NCI-H1694 treated with DMSO at 0.1 percent for 48 hours (cell line): ENCODE measurements at regions not wholly inside any gene's neighbourhood (a gene's known extent, or its start where the extent isn't known, plus 50 kb on each side); places are given as distances from the start of the nearest gene placed in this dataset.
"Not testable (repeated sequence)": the region's sequence is repeated elsewhere in the genome, so short reads cannot be mapped to it uniquely, and the experiment has no call there.

ENCODE experiments used
- DNase-seq: peaks from one replicate; lab custom pipeline; 2025; lab: John Stamatoyannopoulos, UW

DNA sequence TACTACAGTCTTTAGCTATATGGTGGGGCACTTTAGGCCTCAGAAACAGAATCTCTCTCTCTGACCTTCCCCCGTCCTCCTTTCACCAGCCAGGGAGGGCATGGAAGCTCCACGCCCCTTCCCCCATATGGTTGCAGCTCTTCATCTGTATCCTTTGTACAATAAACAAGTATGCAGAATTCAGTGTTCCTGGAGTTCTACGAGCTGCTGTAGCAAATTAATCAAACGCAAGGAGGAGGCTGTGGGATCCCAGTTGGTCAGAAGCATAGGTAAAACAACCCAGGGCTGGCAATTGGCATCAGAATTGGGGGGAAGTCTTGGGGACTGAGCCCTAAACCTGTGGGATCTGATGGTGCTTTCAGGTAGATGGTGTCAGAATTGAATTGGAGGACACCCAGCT lies 163.7 kb upstream of the NLRP1 start:
- DNase-seq: no peak

DNA sequence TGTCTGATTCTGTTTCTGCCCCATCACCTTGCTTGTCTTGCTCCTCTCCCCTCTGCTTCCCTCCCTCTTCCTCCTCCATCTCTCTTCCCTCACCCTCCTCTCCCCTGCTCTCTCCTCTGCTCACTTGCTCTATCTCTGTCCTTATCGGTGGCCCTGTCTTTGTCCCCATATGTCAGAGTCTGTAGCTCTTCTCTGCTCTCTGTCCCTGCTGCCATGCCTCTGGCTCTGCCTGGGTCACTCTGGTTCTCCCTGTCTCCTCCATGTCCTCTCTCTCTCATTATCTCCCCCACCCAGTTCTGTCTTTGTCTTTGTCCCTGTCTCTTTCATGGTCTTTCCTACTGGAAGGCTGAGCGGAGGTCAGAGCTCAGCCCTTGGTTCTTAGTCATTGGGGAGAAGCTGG lies 169.1 kb upstream of the NLRP1 start:
- no peak for DNase-seq

DNA sequence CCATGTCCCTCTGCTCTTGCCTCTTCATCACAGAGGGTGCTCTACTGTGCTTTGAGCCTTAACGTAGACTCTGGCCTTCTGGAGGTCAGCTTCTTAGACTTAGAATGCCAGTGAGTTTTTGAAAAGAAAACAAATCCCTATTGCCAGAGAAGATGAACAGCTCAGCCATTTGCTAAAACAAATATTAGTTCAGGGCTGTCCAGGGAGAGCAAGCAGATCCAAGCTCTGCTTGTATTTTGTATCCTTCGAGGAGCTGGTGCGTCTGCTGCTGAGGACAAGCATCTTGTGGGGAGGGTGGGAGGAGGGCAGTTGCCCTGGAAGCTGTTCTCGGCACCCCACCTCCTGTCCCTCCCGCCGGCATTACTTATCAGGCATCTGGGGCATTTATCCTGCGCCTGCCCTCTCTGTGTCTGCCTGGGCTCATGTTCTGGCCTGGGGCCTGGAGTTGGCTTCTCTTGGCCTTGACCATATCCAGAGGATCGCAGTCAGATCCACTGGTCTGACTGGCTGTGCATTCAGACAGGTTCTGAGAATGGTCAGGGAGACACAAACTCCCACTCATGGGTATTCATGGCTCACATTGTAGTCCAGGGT lies 173.1 kb upstream of the NLRP1 start:
- DNase-seq: no peak

DNA sequence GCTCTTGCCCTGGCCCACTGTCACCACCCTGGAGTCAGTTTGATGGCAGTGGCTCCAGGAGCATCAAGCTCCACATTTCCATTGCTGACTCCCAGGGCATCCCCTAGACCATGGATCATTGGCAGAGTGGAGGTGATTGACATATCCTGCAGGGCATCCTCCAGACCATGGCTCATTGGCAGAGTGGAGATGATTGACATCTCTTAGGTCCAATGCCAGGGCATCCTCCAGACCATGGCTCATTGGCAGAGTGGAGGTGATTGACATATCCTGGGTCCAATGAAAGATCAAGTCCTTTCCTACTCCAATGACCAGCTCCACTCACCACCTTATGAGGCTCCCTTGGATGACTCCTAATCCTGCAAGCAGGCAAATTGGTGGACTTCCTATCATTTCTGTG lies 174.3 kb upstream of the NLRP1 start:
- no peak for DNase-seq

DNA sequence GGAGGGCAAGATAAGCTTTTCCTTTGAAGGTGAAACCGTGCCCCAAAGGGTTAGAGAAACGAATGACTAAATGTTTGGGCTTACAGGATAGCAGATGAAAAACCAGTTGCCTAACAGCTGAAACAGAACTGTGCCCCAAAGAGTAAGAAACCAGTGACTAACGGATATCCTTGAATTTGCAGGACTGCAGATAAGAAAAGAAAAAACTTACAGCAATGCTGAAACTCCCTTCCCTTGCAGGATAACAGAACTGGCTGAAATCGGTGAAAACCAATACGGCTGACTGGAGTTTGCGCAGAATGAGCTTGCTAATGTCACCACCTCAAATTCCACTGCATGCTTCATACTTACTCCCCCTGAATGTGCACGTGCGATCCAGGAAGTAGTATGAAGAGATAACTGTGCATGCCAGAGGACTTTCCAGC lies 175.2 kb upstream of the NLRP1 start:
- no peak for DNase-seq

DNA sequence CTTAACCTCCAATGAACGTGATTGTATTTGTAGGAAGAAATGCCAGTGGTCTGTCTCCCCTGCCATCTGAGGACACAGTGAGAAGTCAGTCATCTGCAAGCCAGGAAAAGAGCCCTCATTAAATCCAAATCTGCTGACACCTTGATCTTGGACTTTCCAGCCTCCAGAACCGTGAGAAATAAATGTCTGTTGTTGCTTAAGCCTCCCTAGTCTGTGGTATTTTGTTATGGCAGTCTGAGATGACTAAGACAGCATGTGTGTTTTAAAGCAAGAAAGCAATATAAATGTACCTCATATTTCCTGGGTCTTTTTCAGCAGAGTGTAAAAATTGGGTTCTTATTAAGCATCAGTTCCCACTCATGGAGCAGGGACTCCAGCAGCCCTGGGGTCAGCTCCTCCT lies 177.9 kb upstream of the NLRP1 start:
- DNase-seq: no peak

DNA sequence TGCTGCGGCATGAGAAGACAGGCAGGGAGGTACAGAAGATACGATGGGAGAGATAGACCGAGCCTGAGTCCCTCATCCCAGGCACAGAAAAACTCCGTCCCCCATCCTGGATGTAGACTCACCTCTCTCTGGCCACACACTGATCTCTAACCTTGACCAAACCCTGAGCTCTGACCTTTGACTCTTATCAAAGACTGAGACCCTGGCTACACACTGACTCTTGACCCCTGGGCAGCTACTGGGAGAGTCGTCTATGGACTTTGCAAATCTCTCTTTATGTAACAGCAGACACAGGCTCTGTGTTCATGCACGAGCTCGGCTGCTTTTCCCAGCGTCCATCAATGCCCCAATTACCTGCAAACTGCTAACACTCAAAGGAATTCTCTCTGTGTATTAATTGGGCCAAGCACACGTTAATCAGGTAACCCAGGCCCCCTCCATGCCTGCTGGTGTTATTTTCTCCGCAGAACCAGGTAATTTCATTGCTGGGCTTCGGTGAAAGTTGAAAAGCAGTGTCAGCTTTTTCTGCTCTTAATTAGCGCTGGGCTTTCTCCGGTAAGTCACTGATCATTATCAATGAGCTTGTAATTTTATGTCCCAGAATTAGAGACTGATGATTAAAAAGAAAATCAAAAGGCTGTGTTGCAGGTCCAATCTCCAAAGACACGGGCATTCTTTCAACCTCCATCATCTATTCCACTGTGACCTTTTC lies 179.4 kb upstream of the NLRP1 start:
- DNase-seq: no peak

DNA sequence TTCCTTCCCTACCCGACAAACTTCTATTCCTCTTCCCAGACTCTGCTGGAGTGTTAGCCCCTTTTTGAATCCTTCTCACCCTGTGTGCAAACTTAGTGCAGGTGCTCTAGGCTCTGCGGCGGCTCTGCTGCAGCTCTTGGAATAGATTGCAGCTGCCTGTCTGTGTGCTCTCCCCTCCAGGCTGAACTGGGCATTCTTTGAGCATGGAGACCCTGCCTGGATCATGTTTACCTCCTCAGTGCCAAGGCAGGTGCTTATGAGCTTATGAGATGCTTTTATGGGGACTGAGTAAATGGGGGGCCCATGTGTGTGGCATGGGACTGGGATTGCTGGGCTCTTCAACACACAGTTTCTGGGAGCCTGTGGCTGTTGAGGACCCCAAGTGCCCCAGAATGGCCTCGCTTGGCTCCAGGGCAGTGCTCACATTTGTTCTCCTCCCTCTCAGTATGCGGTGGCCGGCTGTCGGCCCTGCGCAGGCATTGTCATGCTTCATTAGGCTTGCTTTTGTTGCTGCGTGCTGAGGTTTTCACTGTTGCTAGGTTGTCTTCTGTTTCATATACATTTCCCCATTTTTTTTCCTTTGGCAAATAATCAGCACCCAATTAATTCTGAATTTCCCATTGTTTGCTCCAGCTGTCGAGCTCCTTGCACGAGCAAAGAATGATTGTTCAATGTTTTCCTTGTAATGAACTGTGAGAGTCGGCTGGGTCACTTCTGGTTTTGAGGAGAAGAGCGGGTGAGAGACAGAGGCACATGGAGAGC lies 185.5 kb upstream of the NLRP1 start:
- DNase-seq: peak; percentile 67

DNA sequence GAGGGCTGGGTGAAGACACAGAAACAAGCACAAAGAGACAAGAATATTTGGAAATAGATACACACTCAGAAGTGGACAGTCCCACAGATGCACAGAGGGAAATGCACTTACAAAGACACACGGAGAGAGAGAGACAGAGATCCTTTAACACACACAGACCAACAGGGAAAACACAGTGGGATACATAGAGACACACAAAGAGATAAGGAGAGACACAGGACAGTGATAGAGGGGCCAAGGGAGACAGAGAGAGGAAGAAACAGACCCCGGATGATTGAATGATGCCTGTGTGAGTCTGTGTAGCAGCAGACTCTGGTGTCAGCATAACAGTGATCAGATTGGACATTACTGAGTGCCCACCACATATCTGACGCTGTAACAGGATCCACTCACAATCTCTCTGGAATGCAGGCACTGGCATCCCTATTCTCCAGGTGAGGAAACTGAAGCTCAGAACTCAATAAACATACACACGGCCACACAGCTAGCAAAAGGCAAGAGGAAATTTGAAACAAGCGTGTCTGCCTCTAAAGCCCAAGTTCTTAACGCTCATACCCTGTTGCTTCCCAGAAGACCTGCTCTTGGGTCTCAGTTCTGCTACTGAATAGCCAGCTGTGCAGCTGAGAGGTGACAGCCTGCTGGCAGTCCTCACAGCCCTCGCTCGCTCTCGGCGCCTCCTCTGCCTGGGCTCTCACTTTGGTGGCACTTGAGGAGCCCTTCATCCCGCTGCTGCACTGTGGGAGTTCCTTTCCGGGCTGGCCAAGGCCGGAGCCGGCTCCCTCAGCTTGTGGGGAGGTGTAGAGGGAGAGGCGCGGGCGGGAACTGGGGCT lies 186.3 kb upstream of the NLRP1 start:
- peak; percentile 26 for DNase-seq

DNA sequence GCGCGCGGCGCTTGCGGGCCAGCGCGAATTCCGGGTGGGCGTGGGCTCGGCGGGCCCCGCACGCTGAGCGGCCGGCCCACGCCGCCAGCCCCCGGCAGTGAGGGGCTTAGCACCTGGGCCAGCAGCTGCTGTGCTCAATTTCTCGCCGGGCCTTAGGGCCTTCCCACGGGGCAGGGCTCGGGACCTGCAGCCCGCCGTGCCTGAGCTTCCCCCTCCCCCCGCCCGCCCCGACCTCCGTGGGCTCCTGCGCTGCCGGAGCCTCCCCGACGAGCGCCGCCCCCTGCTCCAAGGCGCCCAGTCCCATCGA lies 186.9 kb upstream of the NLRP1 start:
- not testable (repeated sequence) for DNase-seq

DNA sequence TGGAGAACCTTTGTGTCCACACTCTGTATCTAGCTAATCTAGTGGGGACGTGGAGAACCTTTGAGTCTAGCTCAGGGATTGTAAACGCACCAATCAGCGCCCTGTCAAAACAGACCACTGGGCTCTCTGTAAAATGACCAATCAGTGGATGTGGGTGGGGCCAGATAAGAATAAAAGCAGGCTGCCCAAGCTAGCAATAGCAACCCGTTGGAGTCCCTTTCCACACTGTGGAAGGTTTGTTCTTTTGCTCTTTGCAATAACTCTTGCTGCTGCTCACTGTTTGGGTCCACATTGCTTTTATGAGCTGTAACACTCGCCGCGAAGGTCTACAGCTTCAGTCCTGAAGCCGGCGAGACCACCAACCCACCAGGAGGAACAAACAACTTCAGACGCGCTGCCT lies 187.7 kb upstream of the NLRP1 start:
- DNase-seq: not testable (repeated sequence)

DNA sequence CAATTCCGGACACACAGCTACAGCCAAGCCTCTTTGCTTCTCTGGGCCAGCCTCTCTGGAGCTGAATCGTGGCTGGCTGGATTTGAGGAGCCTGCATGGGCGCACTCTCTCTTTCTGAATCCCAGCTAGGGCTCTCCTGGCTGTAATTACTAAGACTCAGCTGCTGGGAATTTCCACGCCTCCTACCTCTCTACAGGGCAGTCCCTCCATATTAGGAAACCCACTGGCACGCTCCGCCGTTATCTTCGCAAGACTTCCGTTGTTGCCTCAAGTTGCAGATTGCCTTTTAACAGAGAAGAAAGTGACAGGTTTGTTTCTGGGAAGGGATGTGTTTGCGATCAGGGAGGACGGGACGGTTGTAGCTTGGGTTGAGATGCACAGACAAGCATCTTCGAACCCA lies 188.4 kb upstream of the NLRP1 start:
- DNase-seq: no peak

DNA sequence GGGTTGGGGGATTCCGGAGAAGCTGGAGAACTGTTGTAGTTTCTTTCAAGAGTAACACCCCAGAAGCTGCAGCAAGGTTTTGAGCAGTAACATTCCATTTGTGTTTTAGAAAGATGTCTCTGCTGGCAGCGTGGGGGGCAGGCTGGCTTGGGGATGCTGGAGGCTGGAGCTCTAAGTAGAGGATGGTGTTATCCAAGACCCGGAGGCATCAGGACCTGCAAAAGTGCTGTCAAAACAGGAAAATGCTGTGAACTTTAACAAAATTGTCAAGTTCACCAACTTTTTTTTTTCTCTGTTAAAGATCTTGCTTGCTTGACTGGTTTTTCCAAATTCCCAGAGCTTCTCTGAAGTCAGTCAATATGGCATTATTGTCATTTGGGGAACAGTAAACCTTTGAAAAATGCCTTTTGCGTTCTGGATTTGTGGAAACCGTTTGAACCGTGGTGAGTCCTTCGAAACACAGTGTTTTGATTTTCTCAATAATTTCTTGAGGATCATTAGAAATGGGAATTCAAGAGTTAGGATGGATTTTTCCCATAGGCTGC lies 189.6 kb upstream of the NLRP1 start:
- no peak for DNase-seq

DNA sequence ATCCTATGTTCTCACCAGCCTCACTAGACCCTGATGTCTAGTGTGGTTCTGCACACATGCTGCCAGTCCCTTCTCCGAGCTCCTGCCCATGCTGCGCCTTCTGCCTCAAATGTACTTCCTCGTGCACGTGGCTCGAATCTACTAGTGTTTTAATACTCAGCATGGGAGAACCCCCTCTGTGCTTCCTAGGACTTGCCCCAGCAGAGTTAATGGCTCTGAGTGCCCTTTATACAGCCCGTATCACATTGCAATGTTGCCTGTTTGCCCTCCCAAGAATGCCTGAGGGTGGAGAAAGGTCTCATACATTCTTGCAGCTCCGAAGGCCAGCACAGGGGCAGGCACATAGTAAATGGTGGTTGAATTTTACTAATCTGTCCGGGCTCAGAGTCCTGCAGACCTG lies 190.8 kb upstream of the NLRP1 start:
- no peak for DNase-seq

DNA sequence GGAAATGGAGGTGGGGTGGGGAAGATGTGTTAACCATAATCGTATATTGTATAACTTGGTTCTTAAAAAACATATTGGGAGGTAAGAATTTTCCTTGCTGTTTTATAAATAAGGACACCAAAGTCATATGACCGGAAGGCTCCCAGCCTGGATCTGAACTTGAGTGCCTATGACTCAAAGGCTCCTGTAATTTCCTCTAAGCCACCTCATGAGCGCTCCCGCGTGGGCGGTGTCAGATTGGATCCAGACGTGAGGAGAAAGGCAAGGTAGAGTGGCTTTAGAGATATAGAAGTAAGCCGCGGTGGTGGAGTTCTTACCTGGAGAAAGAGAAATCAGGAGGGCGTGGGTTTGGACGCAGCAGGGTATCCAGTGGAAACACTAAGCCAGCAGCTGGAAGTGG lies 196.2 kb upstream of the NLRP1 start:
- DNase-seq: no peak

DNA sequence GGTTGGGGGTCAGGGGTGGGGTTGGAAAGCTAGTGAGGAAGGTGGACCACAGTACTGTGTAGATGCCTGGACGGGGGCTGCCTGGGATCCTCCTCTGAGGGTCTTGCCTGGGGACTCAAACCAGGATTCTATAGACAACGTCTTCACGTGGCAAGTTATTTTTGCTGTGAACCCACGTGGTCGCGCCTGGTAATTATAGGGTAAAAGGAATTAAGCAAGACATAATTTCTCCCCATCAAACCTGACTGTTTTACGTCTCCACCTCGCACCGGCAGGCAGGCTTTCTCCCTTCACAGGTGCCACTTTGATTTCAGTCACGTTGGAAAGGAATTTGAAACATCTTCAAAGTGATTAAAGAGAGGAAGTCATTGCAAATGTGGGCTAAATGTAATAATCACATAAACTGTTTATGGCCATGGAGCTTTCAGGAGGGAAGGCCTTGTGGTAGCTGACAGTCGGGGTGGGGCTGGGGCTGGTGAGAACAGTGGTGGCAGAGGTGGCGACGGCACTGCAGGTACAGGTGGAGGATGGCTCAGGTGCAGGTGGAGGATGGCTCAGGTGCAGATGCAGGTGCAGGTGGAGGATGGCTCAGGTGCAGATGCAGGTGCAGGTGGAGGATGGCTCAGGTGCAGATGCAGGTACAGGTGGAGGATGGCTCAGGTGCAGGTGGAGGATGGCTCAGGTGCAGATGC lies 197.1 kb upstream of the NLRP1 start:
- DNase-seq: no peak

DNA sequence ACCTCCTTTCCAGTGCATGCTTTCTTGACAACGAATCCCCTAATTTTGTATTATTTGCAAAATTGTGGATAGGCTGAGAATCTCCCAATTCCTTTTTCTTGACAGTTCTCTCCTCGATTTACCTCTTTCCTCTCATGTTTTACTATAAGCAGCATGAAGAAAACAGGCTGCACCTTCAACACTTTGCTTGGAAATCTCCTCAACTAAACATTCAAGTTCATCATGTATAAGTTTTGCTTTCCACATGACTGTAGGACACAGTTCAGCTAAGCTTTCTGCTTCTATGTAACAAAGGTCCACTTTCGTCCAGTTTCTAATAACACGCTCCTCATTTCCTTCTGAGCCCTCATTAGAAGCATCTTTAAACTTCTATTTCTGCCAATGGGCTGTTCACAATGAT lies 199.0 kb upstream of the NLRP1 start:
- DNase-seq: no peak

DNA sequence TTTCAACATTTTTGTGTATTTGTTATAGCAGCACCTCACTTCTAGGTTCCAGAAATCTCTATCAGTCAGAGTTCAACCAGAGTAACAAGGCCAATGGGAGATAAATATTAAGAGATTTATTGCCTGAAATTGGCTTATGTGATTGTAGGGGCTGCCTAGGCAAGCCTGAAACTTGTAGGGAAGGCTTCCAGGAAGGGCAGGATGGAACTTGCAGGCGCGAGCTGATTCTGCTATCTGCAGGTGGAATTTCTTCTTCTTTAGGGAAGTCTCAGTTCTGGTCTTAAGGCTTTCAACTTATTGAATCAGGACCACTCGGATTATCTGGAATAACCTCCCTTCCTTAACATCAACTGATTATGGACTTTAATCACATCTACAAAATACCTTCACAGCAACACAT lies 199.5 kb upstream of the NLRP1 start:
- DNase-seq: no peak

DNA sequence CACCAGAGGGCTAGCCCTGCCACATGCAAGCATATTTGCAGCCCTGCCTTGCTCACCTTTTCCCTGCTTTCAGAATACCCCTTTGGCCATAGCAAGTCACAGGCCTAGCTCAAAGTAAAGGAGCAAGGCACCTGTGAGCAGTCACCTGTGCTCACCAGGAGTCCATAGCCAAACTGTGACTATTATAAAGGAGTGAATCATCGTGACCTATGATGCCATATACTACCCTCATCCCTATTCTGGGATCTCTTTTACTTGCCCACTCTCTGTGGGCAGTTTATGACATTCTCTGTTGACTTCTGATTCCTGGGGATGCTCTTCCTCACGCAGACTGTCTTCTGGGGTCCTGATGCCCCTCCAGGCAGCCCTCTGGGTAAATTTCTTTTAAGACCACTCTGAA lies 200.5 kb upstream of the NLRP1 start:
- DNase-seq: no peak

DNA sequence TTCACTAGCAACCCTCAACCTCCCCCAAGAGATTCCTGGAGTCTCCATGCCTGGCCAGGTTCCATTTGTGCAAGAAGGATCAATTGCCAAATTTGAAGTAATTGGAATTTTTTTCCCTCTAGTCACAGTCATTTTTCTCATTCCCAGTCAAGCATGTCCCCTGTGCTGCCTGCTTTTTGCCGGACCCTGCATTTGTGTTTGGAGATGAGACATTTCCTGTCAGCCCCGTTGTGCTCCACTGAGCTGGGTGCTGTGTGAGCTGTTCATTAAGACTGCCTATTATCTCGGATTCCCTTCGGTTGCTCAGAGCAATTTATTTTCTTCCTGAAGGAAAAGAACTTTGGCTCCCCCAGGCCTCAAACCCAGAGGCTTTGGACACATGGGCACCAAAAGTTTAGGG lies 201.0 kb upstream of the NLRP1 start:
- no peak for DNase-seq

DNA sequence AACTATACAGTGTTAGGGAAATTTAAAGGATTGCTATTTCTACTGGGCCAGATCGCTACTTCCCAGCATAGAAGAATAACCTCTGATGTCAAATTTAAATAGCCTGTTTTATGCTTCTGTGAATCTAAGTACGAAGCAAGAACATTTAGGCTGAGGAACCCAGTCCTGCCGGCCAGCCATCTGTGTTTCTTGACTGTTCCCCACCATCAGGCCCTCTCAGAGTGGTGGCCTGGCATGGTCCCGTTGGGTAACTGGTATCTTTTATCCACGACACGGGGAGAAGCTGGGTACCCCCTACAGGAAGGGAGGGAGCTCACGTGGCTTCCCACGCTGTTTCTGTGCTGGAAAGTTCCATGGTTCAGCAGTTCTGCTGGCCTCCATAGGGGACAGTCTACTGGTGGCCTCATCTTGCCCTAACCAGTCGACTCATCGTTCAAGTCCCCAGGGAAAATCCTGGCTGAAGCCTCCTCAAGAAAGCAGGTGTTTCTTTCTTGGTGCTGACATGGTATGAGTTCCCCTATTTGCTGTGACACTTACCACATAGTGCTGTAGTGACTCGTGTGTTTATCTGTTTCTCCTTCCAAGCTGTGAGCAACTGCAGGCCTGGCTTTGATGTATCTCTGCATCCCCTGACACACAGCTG lies 201.7 kb upstream of the NLRP1 start:
- no peak for DNase-seq
